HepG2 (cell line): ENCODE measurements at regions not wholly inside any gene's neighbourhood (a gene's known extent, or its start where the extent isn't known, plus 50 kb on each side); places are given as distances from the start of the nearest gene placed in this dataset.

Experiments used
- ATAC-seq: fragments of 200-7000 bp; cut with Tn5 transposase; 3 replicates; pipeline ENCODE4 v1.9.1; 2020; ENCODE audit warnings: mild to moderate bottlenecking, moderate library complexity
- BruUV-seq: library from RNA; stranded (reverse); fragments of 400-500 nt; replicated peaks from 2 replicates; lab custom pipeline; 2021; lab: Mats Ljungman, UMichigan
- CTCF ChIA-PET: fragments of 300-600 bp; formaldehyde crosslinking; extraction: SDS; loops from one replicate; lab custom pipeline; 2021; ENCODE audit warnings: low total read pairs, inconsistent platforms, low intra/inter-chr PET ratio; lab: Yijun Ruan, JAX
- POLR2A ChIA-PET: fragments of 350-600 bp; sonication (Branson Sonifier 250); formaldehyde crosslinking; loops from one replicate; lab custom pipeline; 2020; ENCODE audit warnings: antibody characterized with exemption, inconsistent platforms; lab: Yijun Ruan, JAX
- DNase-seq: peaks from one replicate; pipeline ENCODE4 v3.0.0-alpha.2; 2015; ENCODE audit warnings: low spot score
- FAIRE-seq: peaks from 3 replicates; lab custom pipeline; 2011; peaks lifted over from hg19 to GRCh38; lab: Jason Lieb, UNC
- H2AFZ ChIP-seq: one replicate; pipeline ENCODE4 v1.6.1; 2011; ENCODE audit warnings: low read length, inconsistent platforms
- H3K27ac ChIP-seq: fragments of 300-600 bp; 3 replicates; pipeline ENCODE4 v1.8.0; 2011; ENCODE audit warnings: mixed run types, mild to moderate bottlenecking, mixed read lengths, low read length, inconsistent platforms; ENCODE audit not compliant: insufficient read depth; ENCODE audit errors: extremely low read length
- H3K27me3 ChIP-seq, 2 experiments: fragments of 200-600 bp in 1 of 2; 2 replicates in 1 of 2; 3 replicates in 1 of 2; pipeline versions ENCODE4 v1.6.0 to v1.8.0; 2011; ENCODE audit warnings: low read length in 2 of 2, mild to moderate bottlenecking in 2 of 2, moderate library complexity in 2 of 2, inconsistent platforms in 1 of 2; ENCODE audit not compliant: insufficient read depth in 2 of 2, control insufficient read depth in 1 of 2
- H3K36me3 ChIP-seq, 2 experiments: fragments of 200-600 bp in 1 of 2; replicated peaks in 1 of 2; 2 replicates in 1 of 2; 3 replicates in 1 of 2; pipeline versions ENCODE4 v1.5.1 to v1.8.0; 2011; ENCODE audit warnings: low read length in 2 of 2, inconsistent platforms in 1 of 2; ENCODE audit not compliant: insufficient read depth in 2 of 2, control insufficient read depth in 1 of 2
- H3K4me1 ChIP-seq: 2 replicates; pipeline ENCODE4 v1.5.1; 2012; ENCODE audit warnings: low read length, inconsistent platforms; ENCODE audit not compliant: insufficient read depth
- H3K4me2 ChIP-seq: 2 replicates; pipeline ENCODE4 v1.6.0; 2011; ENCODE audit warnings: low read depth, low read length, inconsistent platforms
- H3K4me3 ChIP-seq, 3 experiments: fragments of 200-600 bp in 1 of 3; sonication (generic), shearing (Covaris generic) in 1 of 3; replicated peaks in 1 of 3; 2 replicates each; pipeline ENCODE4 v1.5.1; 2011 to 2016; ENCODE audit warnings: low read length in 3 of 3, inconsistent platforms in 2 of 3, low read depth in 2 of 3, mild to moderate bottlenecking in 2 of 3, control low read depth in 1 of 3, mixed read lengths in 1 of 3; ENCODE audit not compliant: insufficient read depth in 1 of 3
- H3K79me2 ChIP-seq: one replicate; pipeline ENCODE4 v1.6.1; 2011; ENCODE audit warnings: low read length, inconsistent platforms; ENCODE audit not compliant: insufficient read depth
- H3K9ac ChIP-seq: 2 replicates; pipeline ENCODE4 v1.6.0; 2011; ENCODE audit warnings: mild to moderate bottlenecking, low read depth, low read length, inconsistent platforms; ENCODE audit not compliant: insufficient read depth
- H3K9me3 ChIP-seq: 2 replicates; pipeline ENCODE4 v1.5.1; 2012; ENCODE audit warnings: mild to moderate bottlenecking, low read length
- H4K20me1 ChIP-seq: 2 replicates; pipeline ENCODE4 v1.6.0; 2011; ENCODE audit warnings: inconsistent platforms, mild to moderate bottlenecking, low read length, moderate library complexity; ENCODE audit not compliant: insufficient read depth
- AKAP8 ChIP-seq: sonication (generic); formaldehyde crosslinking; IDR thresholded peaks from 2 replicates; pipeline ENCODE4 v1.5.1; 2020; ENCODE audit warnings: mild to moderate bottlenecking, missing genetic modification reagents
- ARNT ChIP-seq: fragments of 450-650 bp; IDR thresholded peaks from 2 replicates; pipeline ENCODE4 v1.6.1; 2017
- CCDC6 ChIP-seq: sonication (generic); formaldehyde crosslinking; IDR thresholded peaks from 2 replicates; pipeline ENCODE4 v1.8.1; 2022; ENCODE audit warnings: mild to moderate bottlenecking, missing genetic modification reagents, moderate library complexity
- ELF1 ChIP-seq: sonication (generic); formaldehyde crosslinking; IDR thresholded peaks from 2 replicates; pipeline ENCODE4 v1.4.0; 2020; ENCODE audit warnings: missing genetic modification reagents
- ISL2 ChIP-seq: sonication (generic); formaldehyde crosslinking; IDR thresholded peaks from 2 replicates; pipeline ENCODE4 v1.5.0; 2020; ENCODE audit warnings: missing genetic modification reagents
- PRMT3 ChIP-seq: sonication (generic); formaldehyde crosslinking; IDR thresholded peaks from 2 replicates; pipeline ENCODE4 v1.8.1; 2022; ENCODE audit warnings: low read depth, mild to moderate bottlenecking, moderate library complexity, missing genetic modification reagents, borderline replicate concordance
- RFX1 ChIP-seq: fragments of 450-650 bp; IDR thresholded peaks from 2 replicates; pipeline ENCODE4 v1.6.1; 2017
- SALL1 ChIP-seq: sonication (generic); formaldehyde crosslinking; IDR thresholded peaks from 2 replicates; pipeline ENCODE4 v1.8.0; 2022; ENCODE audit warnings: mild to moderate bottlenecking, missing genetic modification reagents
- SOX5 ChIP-seq: IDR thresholded peaks from 2 replicates; pipeline ENCODE4 v1.6.1; 2016; ENCODE audit warnings: borderline replicate concordance
- SP140L ChIP-seq: sonication (generic); formaldehyde crosslinking; IDR thresholded peaks from 2 replicates; pipeline ENCODE4 v1.4.0; 2020; ENCODE audit warnings: missing genetic modification reagents, borderline replicate concordance
- TAF1 ChIP-seq: sonication (generic); formaldehyde crosslinking; IDR thresholded peaks from 2 replicates; pipeline ENCODE4 v1.4.0; 2020; ENCODE audit warnings: missing genetic modification reagents
- ZC3H13 ChIP-seq: sonication (generic); formaldehyde crosslinking; IDR thresholded peaks from 2 replicates; pipeline ENCODE4 v1.8.1; 2023; ENCODE audit warnings: mild to moderate bottlenecking, missing genetic modification reagents, moderate library complexity
- ZMYM2 ChIP-seq: sonication (generic); formaldehyde crosslinking; IDR thresholded peaks from 2 replicates; pipeline ENCODE4 v1.8.0; 2022; ENCODE audit warnings: mild to moderate bottlenecking, missing genetic modification reagents
- ZNF10 ChIP-seq: sonication (generic); formaldehyde crosslinking; IDR thresholded peaks from 2 replicates; pipeline ENCODE4 v1.4.0; 2020; ENCODE audit warnings: mild to moderate bottlenecking, low read depth, missing genetic modification reagents, borderline replicate concordance
- ZNF180 ChIP-seq: sonication (generic); formaldehyde crosslinking; IDR thresholded peaks from 2 replicates; pipeline ENCODE4 v1.4.0; 2020; ENCODE audit warnings: low read depth, missing genetic modification reagents, borderline replicate concordance
- ZNF569 ChIP-seq: sonication (generic); formaldehyde crosslinking; IDR thresholded peaks from 2 replicates; pipeline ENCODE4 v1.5.0; 2020; ENCODE audit warnings: mild to moderate bottlenecking, missing genetic modification reagents, moderate library complexity, borderline replicate concordance
- ZNF790 ChIP-seq: sonication (generic); formaldehyde crosslinking; IDR thresholded peaks from 2 replicates; pipeline ENCODE4 v1.8.0; 2022; ENCODE audit warnings: missing genetic modification reagents, mild to moderate bottlenecking, borderline replicate concordance
- WGBS: methylation state at CpG from one replicate; pipeline ENCODE4 v1.1.6; 2017; ENCODE audit warnings: low lambda C conversion rate; 5-methylcytosine and 5-hydroxymethylcytosine counted together
- in situ Hi-C: cut with HindIII; loops from 2 replicates; pipeline ENCODE4 v1.10.0; 2017; ENCODE audit warnings: low pct_unique_long_range_greater_than_20kb; ENCODE audit not compliant: extremely low pct_ligation_motif_present
- intact Hi-C: fragments of 100-400 bp; cut with micrococcal nuclease; formaldehyde crosslinking; loops from one replicate; pipeline ENCODE4 v1.10.0; 2022; ENCODE audit not compliant: unreplicated experiment
- TF ChIP-seq, protein P1 (sequence below), 2 experiments: fragments of 450-650 bp in 1 of 2; sonication (generic) in 1 of 2; formaldehyde crosslinking in 1 of 2; IDR thresholded peaks; 2 replicates each; pipeline versions ENCODE4 v1.6.1 to v1.8.0; 2016 to 2022; ENCODE audit warnings: antibody characterized with exemption in 1 of 2, mild to moderate bottlenecking in 1 of 2, missing genetic modification reagents in 1 of 2

DNA sequence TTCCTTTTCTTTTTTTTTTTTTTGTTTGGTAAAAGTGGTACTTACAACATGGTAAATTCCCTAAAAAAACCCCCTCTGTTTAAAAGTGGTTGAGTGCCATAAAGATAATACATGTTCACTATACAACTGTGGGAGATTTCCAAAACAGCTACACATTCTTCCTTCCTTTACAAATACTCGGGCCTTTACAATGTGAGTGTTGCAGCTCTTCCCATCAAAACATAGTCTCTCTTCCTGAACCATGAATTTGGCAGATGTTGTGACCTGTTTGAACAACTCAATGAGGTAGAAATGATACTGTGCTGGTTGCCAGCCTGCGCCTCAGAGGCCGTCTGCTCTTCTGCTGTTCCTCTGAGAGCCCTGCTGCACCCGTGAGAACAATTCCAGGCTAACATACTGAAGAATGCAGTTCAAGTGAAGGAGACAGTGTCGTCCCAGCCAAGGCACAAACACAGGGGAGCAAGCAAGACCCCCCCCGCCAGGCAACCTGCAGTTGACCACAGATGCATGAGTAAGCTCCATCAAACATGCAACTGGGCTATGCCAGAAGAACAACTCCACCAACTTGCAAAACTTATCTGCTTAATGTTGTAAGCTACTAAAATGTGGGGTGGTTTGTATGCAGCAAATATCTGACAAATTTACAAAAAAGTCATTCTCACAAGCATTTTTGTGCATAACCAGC, 645.0 kb downstream of the PCDH7 start:
- H2AFZ ChIP-seq = no peak overlapping the region
- H3K4me1 ChIP-seq = no peaks in the 10 kb centered on the region
- FAIRE-seq = no peak
- no peak overlapping the region for H3K9ac ChIP-seq
- intact Hi-C loops (no loop called here), in situ Hi-C loops (no loop called here)
- no peaks in the 10 kb centered on the region for H4K20me1 ChIP-seq
- no peak overlapping the region for H3K4me3 ChIP-seq
- no peaks in the 10 kb centered on the region for H3K27me3 ChIP-seq
- H3K27ac ChIP-seq = no peak overlapping the region
- ChIA-PET CTCF (no interaction called here), POLR2A (no interaction called here)
- H3K36me3 ChIP-seq = no peaks in the 10 kb centered on the region
- no peak for DNase-seq
- no peaks in the 10 kb centered on the region for H3K79me2 ChIP-seq
- H3K4me2 ChIP-seq = no peak overlapping the region
- no peak for ATAC-seq
- WGBS = 0% methylated on average over 6 of the region's 6 CpGs
- no peaks in the 10 kb centered on the region; the same call in none of the 2 replicates for H3K9me3 ChIP-seq
- no TSS peak for BruUV-seq
- no peak for TF ChIP-seq PRMT3 (CRISPR knock-in tag)
- no peak for TF ChIP-seq ZNF790 (CRISPR knock-in tag)
- TF ChIP-seq SOX5 (CRISPR knock-in tag) = no peak
- TF ChIP-seq ZNF10 (CRISPR knock-in tag) = no peak
- TF ChIP-seq, protein P1, sequence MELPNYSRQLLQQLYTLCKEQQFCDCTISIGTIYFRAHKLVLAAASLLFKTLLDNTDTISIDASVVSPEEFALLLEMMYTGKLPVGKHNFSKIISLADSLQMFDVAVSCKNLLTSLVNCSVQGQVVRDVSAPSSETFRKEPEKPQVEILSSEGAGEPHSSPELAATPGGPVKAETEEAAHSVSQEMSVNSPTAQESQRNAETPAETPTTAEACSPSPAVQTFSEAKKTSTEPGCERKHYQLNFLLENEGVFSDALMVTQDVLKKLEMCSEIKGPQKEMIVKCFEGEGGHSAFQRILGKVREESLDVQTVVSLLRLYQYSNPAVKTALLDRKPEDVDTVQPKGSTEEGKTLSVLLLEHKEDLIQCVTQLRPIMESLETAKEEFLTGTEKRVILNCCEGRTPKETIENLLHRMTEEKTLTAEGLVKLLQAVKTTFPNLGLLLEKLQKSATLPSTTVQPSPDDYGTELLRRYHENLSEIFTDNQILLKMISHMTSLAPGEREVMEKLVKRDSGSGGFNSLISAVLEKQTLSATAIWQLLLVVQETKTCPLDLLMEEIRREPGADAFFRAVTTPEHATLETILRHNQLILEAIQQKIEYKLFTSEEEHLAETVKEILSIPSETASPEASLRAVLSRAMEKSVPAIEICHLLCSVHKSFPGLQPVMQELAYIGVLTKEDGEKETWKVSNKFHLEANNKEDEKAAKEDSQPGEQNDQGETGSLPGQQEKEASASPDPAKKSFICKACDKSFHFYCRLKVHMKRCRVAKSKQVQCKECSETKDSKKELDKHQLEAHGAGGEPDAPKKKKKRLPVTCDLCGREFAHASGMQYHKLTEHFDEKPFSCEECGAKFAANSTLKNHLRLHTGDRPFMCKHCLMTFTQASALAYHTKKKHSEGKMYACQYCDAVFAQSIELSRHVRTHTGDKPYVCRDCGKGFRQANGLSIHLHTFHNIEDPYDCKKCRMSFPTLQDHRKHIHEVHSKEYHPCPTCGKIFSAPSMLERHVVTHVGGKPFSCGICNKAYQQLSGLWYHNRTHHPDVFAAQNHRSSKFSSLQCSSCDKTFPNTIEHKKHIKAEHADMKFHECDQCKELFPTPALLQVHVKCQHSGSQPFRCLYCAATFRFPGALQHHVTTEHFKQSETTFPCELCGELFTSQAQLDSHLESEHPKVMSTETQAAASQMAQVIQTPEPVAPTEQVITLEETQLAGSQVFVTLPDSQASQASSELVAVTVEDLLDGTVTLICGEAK (IDR thresholded peaks at IDR 0.05) = no peak
- TF ChIP-seq, protein P1 (CRISPR knock-in tag; IDR thresholded peaks at IDR 0.05) = no peak
- TF ChIP-seq CCDC6 (CRISPR knock-in tag) = no peak
- no peak for TF ChIP-seq ARNT
- no peak for TF ChIP-seq TAF1
- no peak for TF ChIP-seq ZC3H13 (CRISPR knock-in tag)
- TF ChIP-seq SP140L (CRISPR knock-in tag) = no peak
- no peak for TF ChIP-seq AKAP8
- no peak for TF ChIP-seq ZNF180 (CRISPR knock-in tag)
- TF ChIP-seq ISL2 (CRISPR knock-in tag) = no peak
- TF ChIP-seq SALL1 = no peak
- TF ChIP-seq ZNF569 (CRISPR knock-in tag) = no peak
- no peak for TF ChIP-seq ELF1 (CRISPR knock-in tag)
- TF ChIP-seq ZMYM2 (CRISPR knock-in tag) = no peak
- no peak for TF ChIP-seq RFX1
